ENCODE measurements at regions not wholly inside any gene's neighbourhood (a gene's known extent, or its start where the extent isn't known, plus 50 kb on each side); places are given as distances from the start of the nearest gene placed in this dataset.
"Not testable (repeated sequence)": the region's sequence is repeated elsewhere in the genome, so short reads cannot be mapped to it uniquely, and the experiment has no call there.

DNA sequence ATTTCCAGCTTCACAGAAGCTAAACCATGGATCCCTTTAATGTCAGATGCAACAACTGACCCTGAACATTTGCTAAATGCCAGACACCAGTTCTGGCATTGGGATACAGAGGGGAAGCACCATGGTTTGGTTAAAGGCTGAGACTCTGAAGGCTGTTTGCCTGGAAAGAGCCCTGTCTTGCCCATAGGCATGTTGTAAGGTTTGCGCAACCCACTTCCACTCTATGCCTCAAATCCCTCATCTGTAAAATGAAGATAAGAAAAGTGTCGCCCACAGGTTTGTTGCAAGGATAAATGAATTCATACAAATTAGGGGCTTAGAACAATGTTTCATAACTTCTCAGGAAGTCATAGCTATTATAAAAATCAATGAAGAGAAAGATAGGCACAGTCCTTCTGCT is 380.9 kb upstream of the GYPC start:
- Mint-ChIP-seq H3K4me1 (ENCODE audit: low read depth) (no peaks in the 10 kb centered on the region), H3K27ac (no peak overlapping the region), H3K36me3 (no peaks in the 10 kb centered on the region), H3K27me3 (peaks cover 5% of the 10 kb centered on the region), H3K9me3 (ENCODE audit: low read depth) (no peaks in the 10 kb centered on the region), H3K4me3 (no peak overlapping the region)

DNA sequence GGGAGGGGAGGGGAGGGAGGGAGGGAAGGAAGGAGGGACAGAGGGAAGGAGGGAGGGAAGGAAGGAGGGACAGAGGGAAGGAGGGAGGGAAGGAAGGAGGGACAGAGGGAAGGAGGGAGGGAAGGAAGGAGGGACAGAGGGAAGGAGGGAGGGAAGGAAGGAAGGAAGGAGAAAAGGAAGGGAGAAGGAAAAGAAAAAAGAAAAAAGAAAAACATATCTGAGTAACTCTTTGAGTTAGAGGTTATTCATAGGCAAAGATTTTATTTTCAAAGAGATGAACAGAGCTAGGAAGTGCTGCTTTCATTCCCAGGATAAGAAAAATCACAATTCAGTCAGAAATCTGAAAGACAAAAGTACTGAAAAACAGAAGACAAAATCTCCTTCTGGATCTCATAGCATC is 379.7 kb upstream of the GYPC start:
- H3K27me3 Mint-ChIP-seq; H3K36me3 Mint-ChIP-seq; H3K9me3 Mint-ChIP-seq (ENCODE audit: low read depth); H3K4me3 Mint-ChIP-seq; H3K4me1 Mint-ChIP-seq (ENCODE audit: low read depth); H3K27ac Mint-ChIP-seq: not testable (repeated sequence)

DNA sequence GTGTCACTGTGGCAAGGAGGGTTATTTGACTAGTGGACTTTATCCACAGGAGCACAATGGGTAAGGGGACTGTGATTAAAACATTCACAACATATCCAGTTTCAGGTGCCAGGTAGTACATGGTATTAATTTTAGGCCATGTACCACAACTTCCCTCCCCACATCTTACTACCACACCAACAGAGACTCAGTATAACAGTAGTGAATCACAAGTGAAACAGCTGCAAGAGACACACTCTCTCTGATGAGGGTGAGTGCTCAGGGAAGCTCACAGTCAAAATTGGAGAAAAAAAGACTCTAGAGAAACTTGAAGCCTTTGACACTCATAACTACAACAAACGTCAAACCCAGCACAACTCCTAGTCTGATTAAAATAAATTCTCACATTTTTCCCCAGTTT is 367.6 kb upstream of the GYPC start:
- Mint-ChIP-seq H3K27ac (no peak overlapping the region), H3K4me1 (ENCODE audit: low read depth) (no peaks in the 10 kb centered on the region), H3K4me3 (no peak overlapping the region), H3K9me3 (ENCODE audit: low read depth) (peaks cover 4% of the 10 kb centered on the region), H3K36me3 (no peaks in the 10 kb centered on the region), H3K27me3 (peaks cover 15% of the 10 kb centered on the region)

DNA sequence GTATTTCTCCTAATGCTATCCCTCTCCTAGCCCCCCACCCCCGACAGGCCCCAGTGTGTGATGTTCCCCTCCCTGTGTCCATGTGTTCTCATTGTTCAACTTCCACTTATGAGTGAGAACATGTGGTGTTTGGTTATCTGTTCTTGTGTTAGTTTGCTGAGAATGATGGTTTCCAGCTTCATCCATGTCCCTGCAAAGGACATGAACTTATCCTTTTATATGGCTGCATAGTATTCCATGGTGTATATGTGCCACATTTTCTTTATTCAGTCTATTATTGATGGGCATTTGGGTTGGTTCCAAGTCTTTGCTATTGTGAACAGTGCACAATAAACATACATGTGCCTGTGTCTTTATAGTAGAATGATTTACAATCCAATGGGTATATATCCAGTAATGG is 362.0 kb upstream of the GYPC start:
- H3K27me3 Mint-ChIP-seq; H3K27ac Mint-ChIP-seq; H3K4me1 Mint-ChIP-seq (ENCODE audit: low read depth); H3K4me3 Mint-ChIP-seq; H3K36me3 Mint-ChIP-seq; H3K9me3 Mint-ChIP-seq (ENCODE audit: low read depth): not testable (repeated sequence)

DNA sequence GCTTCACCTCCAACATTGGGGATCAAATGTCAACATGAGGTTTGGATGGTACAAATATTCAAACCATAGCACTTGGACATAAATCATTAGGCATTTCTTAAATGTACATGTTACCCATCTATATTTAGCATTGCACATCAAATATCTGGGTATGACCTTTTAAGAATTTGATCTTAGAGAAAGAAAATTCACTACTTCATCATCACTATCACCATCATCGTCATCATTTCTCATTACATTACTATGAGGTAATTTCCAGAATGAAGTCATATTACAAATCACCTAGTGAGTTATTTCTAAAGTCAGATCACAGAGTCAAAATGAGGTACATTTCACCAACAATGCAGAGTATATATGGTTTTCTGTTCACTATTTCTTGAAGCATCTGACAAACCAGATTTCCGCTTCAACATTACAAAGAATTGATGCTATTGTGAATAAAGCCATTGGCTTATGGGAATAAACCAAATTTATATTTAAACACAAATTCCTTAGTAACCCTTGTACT is 356.4 kb upstream of the GYPC start:
- Mint-ChIP-seq H3K4me3 (no peak overlapping the region), H3K9me3 (ENCODE audit: low read depth) (no peaks in the 10 kb centered on the region), H3K36me3 (no peaks in the 10 kb centered on the region), H3K27me3 (no peaks in the 10 kb centered on the region), H3K27ac (no peak overlapping the region), H3K4me1 (ENCODE audit: low read depth) (no peaks in the 10 kb centered on the region)

DNA sequence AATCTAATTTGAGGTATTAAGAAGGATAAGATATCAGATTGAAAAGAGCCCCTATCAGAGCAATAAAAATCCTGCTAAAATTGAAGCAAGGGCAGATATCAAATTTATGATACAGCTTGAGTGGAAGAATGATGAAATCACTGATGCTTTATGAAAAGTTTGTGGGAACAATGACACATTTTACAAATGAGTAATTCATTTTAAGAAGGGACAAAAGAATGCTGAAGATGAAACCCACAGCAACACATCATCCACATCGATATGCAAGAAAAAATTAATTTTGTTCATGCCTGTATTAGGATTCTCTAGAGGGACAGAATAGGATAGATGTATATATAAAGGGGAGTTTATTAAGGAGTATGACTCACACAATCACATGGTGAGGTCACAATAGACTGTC is 355.6 kb upstream of the GYPC start:
- H3K4me1 Mint-ChIP-seq (ENCODE audit: low read depth) = no peaks in the 10 kb centered on the region
- no peaks in the 10 kb centered on the region for H3K27me3 Mint-ChIP-seq
- no peaks in the 10 kb centered on the region for H3K36me3 Mint-ChIP-seq
- no peak overlapping the region for H3K27ac Mint-ChIP-seq
- H3K4me3 Mint-ChIP-seq = no peak overlapping the region
- no peaks in the 10 kb centered on the region for H3K9me3 Mint-ChIP-seq (ENCODE audit: low read depth)

DNA sequence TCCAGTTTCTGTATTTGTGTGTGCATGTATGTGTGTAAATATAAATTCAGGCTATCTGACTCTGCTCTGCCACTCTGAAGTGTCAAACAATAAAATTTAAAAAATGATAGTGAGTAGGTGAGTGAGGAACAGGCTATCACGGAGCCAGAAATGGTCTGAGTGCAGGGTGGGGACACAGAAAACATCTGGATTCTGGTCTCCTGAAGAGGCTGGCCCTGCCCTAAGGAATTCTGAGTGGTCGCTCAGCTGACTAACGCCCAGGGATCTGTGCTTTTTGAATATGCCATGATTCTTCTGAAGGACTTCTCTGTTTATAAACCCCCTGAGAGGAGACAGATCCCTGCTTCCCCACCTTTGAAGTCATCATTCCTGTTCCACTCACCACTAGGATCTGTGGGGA is 353.9 kb upstream of the GYPC start:
- Mint-ChIP-seq H3K27me3 (no peaks in the 10 kb centered on the region), H3K36me3 (no peaks in the 10 kb centered on the region), H3K9me3 (ENCODE audit: low read depth) (no peaks in the 10 kb centered on the region), H3K27ac (no peak overlapping the region), H3K4me1 (ENCODE audit: low read depth) (no peaks in the 10 kb centered on the region), H3K4me3 (no peak overlapping the region)

DNA sequence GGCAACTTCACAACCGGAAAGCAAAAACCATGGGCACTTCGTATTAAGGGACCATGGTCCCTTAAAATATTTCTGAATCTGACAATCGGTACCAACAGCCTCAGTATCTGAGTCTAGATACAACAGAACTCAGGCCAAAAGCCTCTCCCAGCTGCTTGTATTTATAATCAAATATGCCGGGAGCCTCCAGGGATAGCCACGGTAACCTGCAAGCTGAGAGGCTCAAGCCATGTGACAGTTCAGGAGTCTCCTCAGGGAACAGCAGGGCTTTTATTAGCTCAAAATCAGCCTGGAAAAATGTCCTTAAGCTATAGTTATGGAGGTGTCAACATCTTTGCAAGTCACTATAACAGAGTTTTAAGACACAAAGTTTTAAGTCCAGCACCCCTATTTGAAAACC is 352.8 kb upstream of the GYPC start:
- no peak overlapping the region for H3K27ac Mint-ChIP-seq
- H3K9me3 Mint-ChIP-seq (ENCODE audit: low read depth) = no peaks in the 10 kb centered on the region
- no peaks in the 10 kb centered on the region for H3K27me3 Mint-ChIP-seq
- no peak overlapping the region for H3K4me3 Mint-ChIP-seq
- no peaks in the 10 kb centered on the region for H3K36me3 Mint-ChIP-seq
- no peaks in the 10 kb centered on the region for H3K4me1 Mint-ChIP-seq (ENCODE audit: low read depth)

DNA sequence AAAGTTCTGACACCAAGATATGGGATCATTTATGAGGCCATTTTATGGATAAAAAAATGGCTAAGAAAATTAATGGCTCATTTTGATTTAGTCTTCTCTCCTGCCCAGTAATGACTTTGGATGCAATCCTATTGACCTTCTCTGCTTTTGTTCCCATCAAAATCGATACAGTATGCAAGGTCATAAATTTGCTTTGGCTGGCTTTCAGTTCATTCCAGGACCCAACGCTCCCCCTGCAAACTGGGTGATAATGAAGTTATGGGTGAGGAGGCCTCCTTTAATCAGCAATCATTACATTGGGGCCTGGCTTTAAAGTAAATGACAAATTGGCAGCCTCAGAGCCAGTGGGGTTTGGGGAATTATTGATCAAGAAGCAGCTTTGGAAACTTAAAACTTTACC is 351.8 kb upstream of the GYPC start:
- no peak overlapping the region for H3K27ac Mint-ChIP-seq
- no peaks in the 10 kb centered on the region for H3K9me3 Mint-ChIP-seq (ENCODE audit: low read depth)
- no peaks in the 10 kb centered on the region for H3K27me3 Mint-ChIP-seq
- no peak overlapping the region for H3K4me3 Mint-ChIP-seq
- no peaks in the 10 kb centered on the region for H3K36me3 Mint-ChIP-seq
- no peaks in the 10 kb centered on the region for H3K4me1 Mint-ChIP-seq (ENCODE audit: low read depth)

DNA sequence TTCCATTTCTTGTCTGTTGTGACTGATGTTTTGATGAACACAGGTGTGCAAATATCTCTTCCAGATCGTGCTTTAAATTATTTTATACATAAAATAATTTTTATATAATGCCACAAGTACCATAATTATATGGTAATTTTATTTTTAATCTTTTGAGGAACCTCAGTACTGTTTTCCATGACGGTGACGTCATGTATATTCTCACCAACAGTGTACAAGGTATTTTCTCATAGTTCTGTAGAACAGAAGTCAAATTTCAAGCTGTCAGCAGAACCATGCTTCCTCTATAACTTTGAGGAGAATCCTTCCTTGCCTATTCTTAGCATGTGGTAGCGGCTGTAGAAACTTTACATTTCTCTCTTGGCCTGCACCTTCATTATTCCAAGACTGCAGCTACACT is 349.4 kb upstream of the GYPC start:
- Mint-ChIP-seq H3K4me3 (no peak overlapping the region), H3K9me3 (ENCODE audit: low read depth) (no peaks in the 10 kb centered on the region), H3K27ac (no peak overlapping the region), H3K4me1 (ENCODE audit: low read depth) (no peaks in the 10 kb centered on the region), H3K27me3 (no peaks in the 10 kb centered on the region), H3K36me3 (no peaks in the 10 kb centered on the region)

DNA sequence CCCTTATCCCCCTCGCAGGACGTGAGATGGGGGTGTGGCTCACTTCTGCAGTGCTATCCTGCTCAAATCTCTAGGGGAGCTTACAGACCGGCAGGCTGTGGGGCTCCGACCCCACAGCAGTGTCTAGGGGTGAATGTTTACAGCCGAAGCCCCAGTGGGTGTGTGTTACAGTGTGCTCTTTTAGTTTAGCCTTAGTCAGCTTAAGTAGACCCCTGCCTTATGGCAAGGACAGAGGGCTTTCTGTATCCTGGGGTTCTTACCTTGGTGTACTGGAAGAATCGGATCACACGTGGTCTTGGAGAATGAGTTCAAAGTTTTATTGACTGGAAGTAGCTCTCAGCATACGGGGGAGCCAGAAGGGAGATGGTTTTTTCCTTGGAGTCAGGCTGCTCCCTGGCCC is 348.2 kb upstream of the GYPC start:
- Mint-ChIP-seq H3K9me3 (ENCODE audit: low read depth) (no peaks in the 10 kb centered on the region), H3K27ac (no peak overlapping the region), H3K4me1 (ENCODE audit: low read depth) (no peaks in the 10 kb centered on the region), H3K36me3 (no peaks in the 10 kb centered on the region), H3K4me3 (no peak overlapping the region), H3K27me3 (no peaks in the 10 kb centered on the region)

DNA sequence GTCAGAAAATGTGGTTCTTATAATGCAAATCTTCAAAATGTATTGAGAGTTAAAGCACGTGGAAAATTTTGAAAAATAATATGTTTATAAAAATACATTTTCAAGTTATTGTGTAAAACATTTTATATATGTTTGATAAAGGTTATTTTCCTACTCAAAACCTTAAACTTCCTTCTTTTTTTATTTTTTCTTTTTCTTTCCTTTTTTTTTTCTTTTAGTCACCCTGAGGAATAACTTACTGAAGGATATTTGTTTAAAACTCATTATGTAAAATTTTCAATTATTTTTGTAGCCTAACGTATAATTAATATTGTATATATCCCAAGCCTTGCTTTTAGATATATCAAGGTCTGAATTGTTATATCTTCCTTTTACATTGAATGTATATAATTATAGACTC is 346.8 kb upstream of the GYPC start:
- Mint-ChIP-seq H3K27ac (no peak overlapping the region), H3K27me3 (no peaks in the 10 kb centered on the region), H3K4me1 (ENCODE audit: low read depth) (no peaks in the 10 kb centered on the region), H3K36me3 (no peaks in the 10 kb centered on the region), H3K4me3 (no peak overlapping the region), H3K9me3 (ENCODE audit: low read depth) (no peaks in the 10 kb centered on the region)

DNA sequence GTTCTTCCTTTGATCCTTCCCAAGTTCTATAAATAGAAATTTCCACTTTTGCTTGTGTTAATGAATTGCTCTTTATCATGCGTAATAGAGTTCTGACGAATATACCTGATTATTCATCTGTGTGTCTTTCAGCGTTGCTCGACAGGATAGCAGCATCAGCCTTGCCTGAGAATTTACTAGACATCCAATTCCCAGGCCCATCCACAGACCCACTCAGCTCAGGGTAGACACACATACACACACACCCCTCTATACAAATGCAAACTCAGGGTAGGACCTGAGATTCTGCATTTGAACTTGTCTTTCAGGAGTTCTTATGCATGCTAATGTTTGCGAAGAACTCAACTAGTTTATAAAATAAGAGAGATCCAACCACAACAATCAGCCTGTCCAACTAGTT is 343.4 kb upstream of the GYPC start:
- Mint-ChIP-seq H3K36me3 (no peaks in the 10 kb centered on the region), H3K4me1 (ENCODE audit: low read depth) (no peaks in the 10 kb centered on the region), H3K27ac (no peak overlapping the region), H3K27me3 (peaks cover 3% of the 10 kb centered on the region), H3K9me3 (ENCODE audit: low read depth) (no peaks in the 10 kb centered on the region), H3K4me3 (no peak overlapping the region)

DNA sequence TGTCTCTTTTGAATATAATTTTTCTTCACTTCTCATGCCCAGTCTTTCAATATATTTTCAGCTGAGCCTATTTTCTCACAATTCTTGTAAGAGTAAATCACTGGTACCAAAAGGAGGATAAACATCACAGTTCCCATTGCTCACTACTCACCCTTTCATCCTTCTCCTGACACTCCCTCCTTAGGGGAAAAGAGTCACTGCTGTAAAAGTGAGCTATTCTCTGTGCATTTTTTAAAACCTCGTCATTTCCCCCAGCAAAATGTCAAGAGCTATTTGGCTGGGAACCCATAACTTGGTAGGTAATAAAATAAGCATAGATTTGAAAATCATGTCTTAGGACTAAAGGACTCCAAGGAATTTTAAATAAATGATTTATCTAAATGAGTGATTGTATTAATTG is 340.1 kb upstream of the GYPC start:
- Mint-ChIP-seq H3K4me3 (no peak overlapping the region), H3K27ac (no peak overlapping the region), H3K27me3 (peaks cover 3% of the 10 kb centered on the region), H3K36me3 (no peaks in the 10 kb centered on the region), H3K4me1 (ENCODE audit: low read depth) (no peaks in the 10 kb centered on the region), H3K9me3 (ENCODE audit: low read depth) (no peaks in the 10 kb centered on the region)

DNA sequence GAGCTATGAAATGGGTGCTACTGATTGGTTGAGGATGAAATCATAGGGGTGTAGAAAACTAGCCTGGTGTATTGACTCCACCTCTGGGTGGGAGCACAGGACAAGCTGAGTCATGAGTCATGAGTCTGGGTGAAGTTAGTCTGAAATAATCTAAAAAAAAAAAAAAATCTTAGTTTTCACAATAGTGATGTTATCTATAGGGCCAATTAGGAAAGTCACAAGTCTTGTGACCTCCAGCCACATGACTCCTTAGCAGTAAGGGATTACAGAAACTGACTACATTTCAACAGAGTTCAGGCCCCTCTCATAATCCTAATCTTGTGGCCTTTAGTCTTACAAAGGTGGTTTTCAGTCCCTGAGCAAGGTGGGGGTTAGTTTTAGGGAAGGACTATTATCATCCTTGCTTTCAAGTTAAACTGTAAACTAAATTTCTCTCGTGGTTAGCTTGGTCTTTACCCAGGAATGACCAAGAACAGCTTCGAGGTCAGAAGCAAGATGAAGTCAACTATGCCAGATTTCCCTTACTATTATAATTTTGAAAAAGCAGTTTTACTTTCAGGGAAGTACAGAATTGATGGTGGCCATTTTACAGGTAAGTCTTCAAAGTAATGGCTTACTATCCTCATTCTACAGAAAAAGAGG is 338.0 kb upstream of the GYPC start:
- H3K4me3 Mint-ChIP-seq = no peak overlapping the region
- peaks cover 3% of the 10 kb centered on the region for H3K27me3 Mint-ChIP-seq
- H3K9me3 Mint-ChIP-seq (ENCODE audit: low read depth) = no peaks in the 10 kb centered on the region
- no peaks in the 10 kb centered on the region for H3K36me3 Mint-ChIP-seq
- H3K27ac Mint-ChIP-seq = no peak overlapping the region
- peaks cover 2% of the 10 kb centered on the region for H3K4me1 Mint-ChIP-seq (ENCODE audit: low read depth)

DNA sequence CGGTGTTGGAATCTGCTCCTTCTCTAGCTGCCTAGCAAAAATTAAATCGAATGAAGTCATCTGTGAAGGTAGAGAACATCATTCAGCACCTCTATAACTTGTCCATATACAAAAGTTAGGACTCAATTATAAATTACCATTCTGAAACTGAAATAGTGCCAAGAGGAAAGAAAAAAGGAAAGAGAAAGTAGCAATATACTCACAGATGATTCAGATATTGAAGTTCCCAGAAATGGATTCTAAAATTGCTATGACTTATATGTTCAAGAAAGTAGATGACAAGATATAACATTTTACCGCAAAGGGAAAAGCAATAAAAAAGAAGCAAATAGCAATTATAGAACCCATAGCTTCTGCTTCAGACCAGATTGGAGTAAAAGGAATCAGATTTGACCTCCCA is 333.6 kb upstream of the GYPC start:
- peaks cover 2% of the 10 kb centered on the region for H3K4me1 Mint-ChIP-seq (ENCODE audit: low read depth)
- no peak overlapping the region for H3K4me3 Mint-ChIP-seq
- no peaks in the 10 kb centered on the region for H3K9me3 Mint-ChIP-seq (ENCODE audit: low read depth)
- peaks cover 2% of the 10 kb centered on the region for H3K27me3 Mint-ChIP-seq
- no peaks in the 10 kb centered on the region for H3K36me3 Mint-ChIP-seq
- H3K27ac Mint-ChIP-seq = no peak overlapping the region
